Mucosa of stomach (tissue), 1 donor: ENCODE measurements at regions not wholly inside any gene's neighbourhood (a gene's known extent, or its start where the extent isn't known, plus 50 kb on each side); places are given as distances from the start of the nearest gene placed in this dataset.

ENCODE experiments used
- H3K27me3 ChIP-seq: one replicate; pipeline ENCODE4 v1.7.0; 2013; ENCODE audit warnings: mild to moderate bottlenecking, low read length; ENCODE audit not compliant: control insufficient read depth, insufficient read depth
- H3K36me3 ChIP-seq: one replicate; pipeline ENCODE4 v1.7.0; 2013; ENCODE audit warnings: low read length; ENCODE audit not compliant: control insufficient read depth, insufficient read depth
- H3K4me1 ChIP-seq: one replicate; pipeline ENCODE4 v1.7.0; 2013; ENCODE audit warnings: mild to moderate bottlenecking, low read length; ENCODE audit not compliant: control insufficient read depth, insufficient read depth
- H3K4me3 ChIP-seq: one replicate; pipeline ENCODE4 v1.7.0; 2013; ENCODE audit warnings: low read length
- H3K9ac ChIP-seq: one replicate; pipeline ENCODE4 v1.7.0; 2013; ENCODE audit warnings: mild to moderate bottlenecking, low read length, moderate library complexity
- H3K9me3 ChIP-seq: one replicate; pipeline ENCODE4 v1.7.0; 2013; ENCODE audit warnings: mild to moderate bottlenecking, low read length, moderate library complexity; ENCODE audit not compliant: control insufficient read depth
- donor health status: Pancreatic carcinoma.

GRCh38 chr9:20009606-20010005 is 220.8 kb upstream of the SLC24A2 start:
- H3K9ac ChIP-seq: no peak overlapping the region
- H3K27me3 ChIP-seq: no peaks in the 10 kb centered on the region
- H3K4me1 ChIP-seq: no peaks in the 10 kb centered on the region
- no peaks in the 10 kb centered on the region for H3K9me3 ChIP-seq
- H3K36me3 ChIP-seq: no peaks in the 10 kb centered on the region
- no peak overlapping the region for H3K4me3 ChIP-seq

- H3K4me1 ChIP-seq: no peaks in the 10 kb centered on the region
- H3K9ac ChIP-seq: no peak overlapping the region
- no peaks in the 10 kb centered on the region for H3K27me3 ChIP-seq
- H3K36me3 ChIP-seq: no peaks in the 10 kb centered on the region
- H3K9me3 ChIP-seq: no peaks in the 10 kb centered on the region
- no peak overlapping the region for H3K4me3 ChIP-seq
These were observed 213.2 kb upstream of the SLC24A2 start for GRCh38 chr9:20002011-20002410.

GRCh38 chr9:20001058-20001457 is 212.2 kb upstream of the SLC24A2 start:
- Histone ChIP-seq H3K27me3 (no peaks in the 10 kb centered on the region), H3K9ac (no peak overlapping the region), H3K4me1 (no peaks in the 10 kb centered on the region), H3K4me3 (no peak overlapping the region), H3K9me3 (no peaks in the 10 kb centered on the region), H3K36me3 (no peaks in the 10 kb centered on the region)

GRCh38 chr9:19999491-20000057 is 210.7 kb upstream of the SLC24A2 start:
- Histone ChIP-seq H3K36me3 (no peaks in the 10 kb centered on the region), H3K4me3 (no peak overlapping the region), H3K27me3 (no peaks in the 10 kb centered on the region), H3K9ac (no peak overlapping the region), H3K4me1 (no peaks in the 10 kb centered on the region), H3K9me3 (no peaks in the 10 kb centered on the region)

GRCh38 chr9:19998823-19999455 is 210.1 kb upstream of the SLC24A2 start:
- H3K36me3 ChIP-seq: no peaks in the 10 kb centered on the region
- no peak overlapping the region for H3K4me3 ChIP-seq
- no peak overlapping the region for H3K9ac ChIP-seq
- H3K4me1 ChIP-seq: no peaks in the 10 kb centered on the region
- H3K27me3 ChIP-seq: no peaks in the 10 kb centered on the region
- H3K9me3 ChIP-seq: no peaks in the 10 kb centered on the region

- Histone ChIP-seq H3K9ac (no peak overlapping the region), H3K4me1 (no peaks in the 10 kb centered on the region), H3K9me3 (no peaks in the 10 kb centered on the region), H3K4me3 (no peak overlapping the region), H3K36me3 (no peaks in the 10 kb centered on the region), H3K27me3 (no peaks in the 10 kb centered on the region)
These were observed 209.3 kb upstream of the SLC24A2 start for GRCh38 chr9:19998153-19998552.

GRCh38 chr9:19995619-19996018 is 206.8 kb upstream of the SLC24A2 start:
- no peaks in the 10 kb centered on the region for H3K27me3 ChIP-seq
- no peak overlapping the region for H3K4me3 ChIP-seq
- no peak overlapping the region for H3K9ac ChIP-seq
- H3K36me3 ChIP-seq: no peaks in the 10 kb centered on the region
- no peaks in the 10 kb centered on the region for H3K9me3 ChIP-seq
- no peaks in the 10 kb centered on the region for H3K4me1 ChIP-seq

- Histone ChIP-seq H3K36me3 (no peaks in the 10 kb centered on the region), H3K27me3 (no peaks in the 10 kb centered on the region), H3K4me3 (no peak overlapping the region), H3K4me1 (no peaks in the 10 kb centered on the region), H3K9ac (no peak overlapping the region), H3K9me3 (no peaks in the 10 kb centered on the region)
These were observed 205.5 kb upstream of the SLC24A2 start for GRCh38 chr9:19994296-19994695.

- H3K36me3 ChIP-seq: no peaks in the 10 kb centered on the region
- H3K9me3 ChIP-seq: no peaks in the 10 kb centered on the region
- H3K9ac ChIP-seq: no peak overlapping the region
- no peaks in the 10 kb centered on the region for H3K4me1 ChIP-seq
- no peak overlapping the region for H3K4me3 ChIP-seq
- H3K27me3 ChIP-seq: no peaks in the 10 kb centered on the region
These were observed 203.7 kb upstream of the SLC24A2 start for GRCh38 chr9:19992556-19992955.

GRCh38 chr9:19989213-19989612 is 200.4 kb upstream of the SLC24A2 start:
- H3K9ac ChIP-seq: no peak overlapping the region
- no peak overlapping the region for H3K4me3 ChIP-seq
- H3K27me3 ChIP-seq: no peaks in the 10 kb centered on the region
- no peaks in the 10 kb centered on the region for H3K9me3 ChIP-seq
- no peaks in the 10 kb centered on the region for H3K36me3 ChIP-seq
- H3K4me1 ChIP-seq: no peaks in the 10 kb centered on the region

GRCh38 chr9:19988281-19988680 is 199.4 kb upstream of the SLC24A2 start:
- H3K9ac ChIP-seq: no peak overlapping the region
- H3K27me3 ChIP-seq: no peaks in the 10 kb centered on the region
- no peaks in the 10 kb centered on the region for H3K36me3 ChIP-seq
- H3K9me3 ChIP-seq: no peaks in the 10 kb centered on the region
- no peak overlapping the region for H3K4me3 ChIP-seq
- no peaks in the 10 kb centered on the region for H3K4me1 ChIP-seq

- no peaks in the 10 kb centered on the region for H3K4me1 ChIP-seq
- H3K4me3 ChIP-seq: no peak overlapping the region
- H3K9ac ChIP-seq: no peak overlapping the region
- no peaks in the 10 kb centered on the region for H3K36me3 ChIP-seq
- H3K9me3 ChIP-seq: no peaks in the 10 kb centered on the region
- no peaks in the 10 kb centered on the region for H3K27me3 ChIP-seq
These were observed 196.2 kb upstream of the SLC24A2 start for GRCh38 chr9:19985081-19985480.

GRCh38 chr9:19976226-19976625 is 187.4 kb upstream of the SLC24A2 start:
- no peaks in the 10 kb centered on the region for H3K4me1 ChIP-seq
- no peaks in the 10 kb centered on the region for H3K27me3 ChIP-seq
- H3K9ac ChIP-seq: no peak overlapping the region
- no peaks in the 10 kb centered on the region for H3K36me3 ChIP-seq
- H3K4me3 ChIP-seq: no peak overlapping the region
- H3K9me3 ChIP-seq: no peaks in the 10 kb centered on the region
